ENCODE measurements at regions not wholly inside any gene's neighbourhood (a gene's known extent, or its start where the extent isn't known, plus 50 kb on each side); places are given as distances from the start of the nearest gene placed in this dataset.

DNA sequence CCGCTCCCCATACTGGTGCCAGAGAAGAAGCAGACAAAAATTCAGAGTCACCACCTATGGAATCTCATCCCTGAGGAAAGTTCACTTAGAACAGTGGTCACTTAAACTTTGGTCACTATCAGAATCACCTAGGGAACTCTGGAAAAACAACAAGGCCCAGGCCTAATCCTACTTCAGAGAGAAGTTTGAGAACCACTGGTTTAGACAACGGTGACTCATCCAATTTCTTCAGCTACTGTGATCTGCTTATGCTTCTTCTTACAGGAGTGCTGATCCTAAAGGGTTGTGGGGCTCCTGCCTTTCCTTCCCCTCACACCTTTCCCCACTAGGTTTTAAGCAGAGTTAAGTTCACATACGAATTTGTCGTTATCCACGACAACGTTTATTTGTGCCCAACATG is 194.7 kb upstream of the KLF4 start:
- no peak for TF ChIP-seq EZH2 (IDR thresholded peaks at IDR 0.05; ENCODE audit: borderline replicate concordance, low read length)
- TF ChIP-seq, protein P1, sequence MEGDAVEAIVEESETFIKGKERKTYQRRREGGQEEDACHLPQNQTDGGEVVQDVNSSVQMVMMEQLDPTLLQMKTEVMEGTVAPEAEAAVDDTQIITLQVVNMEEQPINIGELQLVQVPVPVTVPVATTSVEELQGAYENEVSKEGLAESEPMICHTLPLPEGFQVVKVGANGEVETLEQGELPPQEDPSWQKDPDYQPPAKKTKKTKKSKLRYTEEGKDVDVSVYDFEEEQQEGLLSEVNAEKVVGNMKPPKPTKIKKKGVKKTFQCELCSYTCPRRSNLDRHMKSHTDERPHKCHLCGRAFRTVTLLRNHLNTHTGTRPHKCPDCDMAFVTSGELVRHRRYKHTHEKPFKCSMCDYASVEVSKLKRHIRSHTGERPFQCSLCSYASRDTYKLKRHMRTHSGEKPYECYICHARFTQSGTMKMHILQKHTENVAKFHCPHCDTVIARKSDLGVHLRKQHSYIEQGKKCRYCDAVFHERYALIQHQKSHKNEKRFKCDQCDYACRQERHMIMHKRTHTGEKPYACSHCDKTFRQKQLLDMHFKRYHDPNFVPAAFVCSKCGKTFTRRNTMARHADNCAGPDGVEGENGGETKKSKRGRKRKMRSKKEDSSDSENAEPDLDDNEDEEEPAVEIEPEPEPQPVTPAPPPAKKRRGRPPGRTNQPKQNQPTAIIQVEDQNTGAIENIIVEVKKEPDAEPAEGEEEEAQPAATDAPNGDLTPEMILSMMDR (IDR thresholded peaks at IDR 0.05; ENCODE audit: low read length) = no peak

Data from OCI-LY1 (cell line).